ENCODE measurements at regions not wholly inside any gene's neighbourhood (a gene's known extent, or its start where the extent isn't known, plus 50 kb on each side); places are given as distances from the start of the nearest gene placed in this dataset.

GRCh38 chr6:21694168-21694567, 100.6 kb downstream of the SOX4 start:
- intact Hi-C loops (cut with DNase I): no loop called here

DNA sequence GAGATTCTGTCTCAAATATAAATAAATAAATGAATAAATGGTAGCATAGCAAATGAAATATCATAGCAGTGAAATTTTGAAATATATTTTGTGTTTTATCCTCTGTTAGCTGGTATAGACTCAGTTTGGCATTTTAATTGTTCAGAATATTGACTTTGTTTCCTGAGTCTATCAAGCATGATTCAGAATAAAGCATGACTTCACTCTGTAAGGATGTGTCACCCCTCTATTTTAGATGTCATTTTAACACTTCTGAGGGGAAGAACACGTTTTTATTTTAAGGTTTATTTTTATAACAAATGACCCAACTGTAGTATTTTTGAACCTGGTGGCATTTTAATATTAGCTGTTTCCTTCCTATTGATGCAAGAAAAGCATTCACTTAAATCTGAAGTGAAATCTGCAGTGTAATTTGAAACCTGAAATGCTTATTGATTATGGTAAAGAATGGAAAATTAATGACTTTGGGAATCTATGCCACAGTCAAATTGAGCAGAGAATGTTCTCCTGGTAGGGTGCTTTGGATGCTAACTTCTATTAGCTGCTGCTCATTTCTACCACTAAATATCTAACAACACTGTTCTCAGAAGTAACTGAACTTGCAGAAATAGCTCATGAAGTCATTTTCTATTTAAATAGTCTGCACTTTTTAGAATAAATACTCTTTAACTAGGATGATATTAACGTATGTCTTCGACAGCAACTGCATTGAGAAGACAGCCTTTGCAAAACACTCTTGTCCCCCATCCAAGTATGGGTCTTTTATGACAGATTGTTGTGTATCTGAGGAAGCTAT, 114.2 kb downstream of the SOX4 start:
- ATAC-seq (no peak), DNase-seq (no peak)
- Histone ChIP-seq H3K4me3 (no peak overlapping the region), H3K9me3 (no peaks in the 10 kb centered on the region), H3K4me1 (peaks cover 0 to 20% (median 4%) of the 10 kb centered on the region in 12 donors), H3K27me3 (no peaks in the 10 kb centered on the region), H3K27ac (no peak overlapping the region), H3K36me3 (no peaks in the 10 kb centered on the region)
- intact Hi-C loops (cut with DNase I): no loop called here
- no peak for TF ChIP-seq POLR2A (IDR thresholded peaks at IDR 0.05)
- TF ChIP-seq, protein P1, sequence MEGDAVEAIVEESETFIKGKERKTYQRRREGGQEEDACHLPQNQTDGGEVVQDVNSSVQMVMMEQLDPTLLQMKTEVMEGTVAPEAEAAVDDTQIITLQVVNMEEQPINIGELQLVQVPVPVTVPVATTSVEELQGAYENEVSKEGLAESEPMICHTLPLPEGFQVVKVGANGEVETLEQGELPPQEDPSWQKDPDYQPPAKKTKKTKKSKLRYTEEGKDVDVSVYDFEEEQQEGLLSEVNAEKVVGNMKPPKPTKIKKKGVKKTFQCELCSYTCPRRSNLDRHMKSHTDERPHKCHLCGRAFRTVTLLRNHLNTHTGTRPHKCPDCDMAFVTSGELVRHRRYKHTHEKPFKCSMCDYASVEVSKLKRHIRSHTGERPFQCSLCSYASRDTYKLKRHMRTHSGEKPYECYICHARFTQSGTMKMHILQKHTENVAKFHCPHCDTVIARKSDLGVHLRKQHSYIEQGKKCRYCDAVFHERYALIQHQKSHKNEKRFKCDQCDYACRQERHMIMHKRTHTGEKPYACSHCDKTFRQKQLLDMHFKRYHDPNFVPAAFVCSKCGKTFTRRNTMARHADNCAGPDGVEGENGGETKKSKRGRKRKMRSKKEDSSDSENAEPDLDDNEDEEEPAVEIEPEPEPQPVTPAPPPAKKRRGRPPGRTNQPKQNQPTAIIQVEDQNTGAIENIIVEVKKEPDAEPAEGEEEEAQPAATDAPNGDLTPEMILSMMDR (IDR thresholded peaks at IDR 0.05): no peak
- 28 to 36% (median 30%) methylated on average over 3 of the region's 3 CpGs for WGBS, 4 donors

More at GRCh38 chr6:21694168-21694567, 100.6 kb downstream of the SOX4 start:
- Histone ChIP-seq H3K4me3 (no peak overlapping the region), H3K9me3 (no peaks in the 10 kb centered on the region), H3K27me3 (no peaks in the 10 kb centered on the region), H3K27ac (no peak overlapping the region), H3K4me1 (peaks cover 0 to 8% (median 0%) of the 10 kb centered on the region in 12 donors), H3K36me3 (no peaks in the 10 kb centered on the region)
- no peak for TF ChIP-seq POLR2A (IDR thresholded peaks at IDR 0.05)
- TF ChIP-seq, protein P1 (IDR thresholded peaks at IDR 0.05): no peak
- 87 to 96% (median 95%) methylated on average over 2 of the region's 2 CpGs for WGBS, 4 donors
- DNase-seq (no peak), ATAC-seq (no peak)

GRCh38 chr6:21708320-21708580, 114.7 kb downstream of the SOX4 start:
- ATAC-seq (no peak), DNase-seq (no peak)
- Histone ChIP-seq H3K4me3 (no peak overlapping the region), H3K27ac (no peak overlapping the region), H3K36me3 (no peaks in the 10 kb centered on the region), H3K4me1 (peaks cover 0 to 20% (median 4%) of the 10 kb centered on the region in 12 donors), H3K27me3 (no peaks in the 10 kb centered on the region), H3K9me3 (no peaks in the 10 kb centered on the region)
- intact Hi-C loops (cut with DNase I): no loop called here
- TF ChIP-seq, protein P1 (IDR thresholded peaks at IDR 0.05): no peak
- no peak for TF ChIP-seq POLR2A (IDR thresholded peaks at IDR 0.05)

DNA sequence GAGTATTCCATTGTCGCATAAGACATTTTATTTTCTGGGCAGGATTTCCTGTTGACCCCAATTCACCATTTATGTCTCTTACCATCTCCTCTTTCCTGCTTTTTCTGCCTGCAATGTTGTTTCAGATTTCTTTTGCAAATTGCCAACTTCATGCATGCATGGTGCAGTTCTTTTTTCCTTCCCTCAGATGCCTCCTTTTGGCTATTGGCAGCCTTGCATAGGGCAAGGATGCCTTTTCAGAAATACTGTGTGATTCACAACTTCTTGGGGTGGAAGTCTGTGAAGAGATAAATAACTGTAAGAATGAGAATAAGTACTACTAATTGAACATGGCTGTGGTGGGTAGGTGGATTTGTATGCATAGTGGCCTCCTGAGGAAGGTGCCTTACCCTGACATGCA, 116.7 kb downstream of the SOX4 start:
- Histone ChIP-seq H3K4me1 (peaks cover 0 to 20% (median 4%) of the 10 kb centered on the region in 12 donors), H3K27me3 (no peaks in the 10 kb centered on the region), H3K4me3 (no peak overlapping the region), H3K36me3 (no peaks in the 10 kb centered on the region), H3K27ac (no peak overlapping the region), H3K9me3 (no peaks in the 10 kb centered on the region)
- TF ChIP-seq, protein P1 (IDR thresholded peaks at IDR 0.05): no peak
- TF ChIP-seq POLR2A (IDR thresholded peaks at IDR 0.05): no peak
- DNase-seq (no peak), ATAC-seq (no peak)
- WGBS, 4 donors: 53 to 75% (median 69%) methylated on average over 1 of the region's 1 CpG
- intact Hi-C loops (cut with DNase I): no loop called here

Data from heart left ventricle (tissue), 16 donors.